Stimulated activated CD4-positive, alpha-beta T cell treated with anti-CD3 and anti-CD28 coated beads, Interleukin-4, amount 100 ng/mL, for 4 hours (primary cell): ENCODE measurements at regions not wholly inside any gene's neighbourhood (a gene's known extent, or its start where the extent isn't known, plus 50 kb on each side); places are given as distances from the start of the nearest gene placed in this dataset.
"Not testable (repeated sequence)": the region's sequence is repeated elsewhere in the genome, so short reads cannot be mapped to it uniquely, and the experiment has no call there.

Experiments
- DNase-seq, 2 experiments: peaks; one replicate each; pipeline ENCODE4 v3.0.0-alpha.2; 2020

- not testable (repeated sequence) for DNase-seq
Measured at GRCh38 chr14:106398931-106399331, 872.5 kb downstream of the TMEM121 start.

- DNase-seq = not testable (repeated sequence)
Measured at GRCh38 chr14:106401316-106401715, 874.9 kb downstream of the TMEM121 start.

DNA sequence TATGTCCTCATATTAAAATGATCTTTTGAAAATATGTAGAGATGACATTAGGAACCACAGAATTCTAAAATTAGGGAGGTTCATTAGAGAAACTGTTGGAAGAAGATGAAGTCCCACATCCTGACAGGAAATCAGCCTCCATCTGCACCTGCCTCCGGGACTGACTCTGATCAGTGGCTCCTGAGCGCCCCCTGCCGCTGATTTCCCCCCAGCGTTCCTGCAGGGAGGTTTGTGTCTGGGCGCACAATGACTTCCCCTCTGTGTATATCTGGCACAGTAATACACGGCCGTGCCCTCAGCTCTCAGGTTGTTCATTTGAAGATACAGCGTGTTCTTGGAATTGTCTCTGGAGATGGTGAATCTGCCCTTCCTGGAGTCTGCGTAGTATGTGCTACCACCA, 883.8 kb downstream of the TMEM121 start:
- DNase-seq = peak in 1 of 2 experiments; percentile 32

GRCh38 chr14:106414464-106414863, 888.1 kb downstream of the TMEM121 start:
- no peak for DNase-seq

DNA sequence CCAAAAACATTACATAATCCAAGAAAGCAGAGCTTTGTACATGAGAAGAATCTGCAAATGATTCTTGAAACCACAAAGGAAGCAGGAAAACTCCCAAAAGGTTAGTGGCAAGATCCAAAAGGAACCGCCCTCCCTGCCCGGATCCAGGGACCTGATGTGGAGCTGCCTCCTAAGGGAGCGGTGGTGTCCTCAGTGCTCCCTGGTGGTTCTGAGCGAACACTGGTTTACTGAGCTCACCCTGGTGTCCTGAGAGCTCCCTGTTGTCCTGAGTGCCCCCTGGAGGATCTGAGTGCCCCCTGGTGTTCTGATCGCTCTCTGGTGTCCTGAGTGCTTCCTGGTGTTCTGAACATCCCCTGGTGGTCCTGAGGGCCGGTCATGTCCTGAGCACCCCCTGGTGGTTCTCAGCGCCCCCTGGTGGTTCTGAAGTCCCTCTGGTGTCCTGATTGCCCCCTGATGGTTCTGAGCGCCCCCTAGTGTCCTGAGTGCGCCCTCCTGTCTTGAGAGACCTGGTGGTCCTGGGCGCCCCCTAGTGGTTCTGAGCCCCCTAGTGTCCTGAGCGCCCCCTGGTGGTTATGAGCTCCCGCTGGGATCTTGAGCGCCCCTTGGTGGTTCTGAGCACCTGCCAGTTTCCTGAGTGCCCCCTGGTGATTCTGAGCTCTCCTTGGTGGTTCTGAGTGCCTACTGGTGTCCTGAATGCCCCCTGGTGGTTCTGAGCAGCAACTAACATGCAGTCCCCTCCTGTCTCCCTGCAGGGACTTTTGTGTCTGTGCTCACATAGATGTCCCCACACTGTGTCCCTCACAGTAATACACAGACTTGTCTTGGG, 891.1 kb downstream of the TMEM121 start:
- DNase-seq = peak; percentile 77 to 89

GRCh38 chr14:106419376-106419965, 893.1 kb downstream of the TMEM121 start:
- no peak for DNase-seq

GRCh38 chr14:106421431-106422033, 895.1 kb downstream of the TMEM121 start:
- peak; percentile 61 to 71 for DNase-seq

- DNase-seq = no peak
Measured at GRCh38 chr14:106422066-106422465, 895.7 kb downstream of the TMEM121 start.

DNA sequence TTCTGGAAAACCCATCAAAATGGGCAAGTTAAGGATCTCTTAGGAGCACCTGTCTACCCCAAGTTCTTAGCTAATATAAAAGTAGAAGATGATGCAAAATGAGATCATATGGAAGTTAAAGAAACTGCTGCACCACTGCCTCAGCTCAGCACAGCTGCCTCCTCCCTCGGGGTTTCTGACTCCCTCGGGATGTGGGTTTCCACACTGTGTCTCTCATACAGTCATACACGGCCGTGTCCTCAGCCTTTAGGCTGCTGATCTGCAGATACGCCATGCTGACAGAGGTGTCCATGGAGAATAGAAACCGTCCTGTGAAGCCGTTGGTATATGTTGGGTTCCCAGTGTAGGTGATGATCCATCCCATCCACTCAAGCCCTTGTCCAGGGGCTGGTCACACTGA, 898.8 kb downstream of the TMEM121 start:
- DNase-seq = not testable (repeated sequence)

GRCh38 chr14:106436310-106436905, 910.0 kb downstream of the TMEM121 start:
- DNase-seq = peak; percentile 52 to 73

GRCh38 chr14:106442857-106443256, 916.5 kb downstream of the TMEM121 start:
- peak; percentile 27 to 40 for DNase-seq

- DNase-seq = no peak
Measured at GRCh38 chr14:106455026-106455425, 928.6 kb downstream of the TMEM121 start.

DNA sequence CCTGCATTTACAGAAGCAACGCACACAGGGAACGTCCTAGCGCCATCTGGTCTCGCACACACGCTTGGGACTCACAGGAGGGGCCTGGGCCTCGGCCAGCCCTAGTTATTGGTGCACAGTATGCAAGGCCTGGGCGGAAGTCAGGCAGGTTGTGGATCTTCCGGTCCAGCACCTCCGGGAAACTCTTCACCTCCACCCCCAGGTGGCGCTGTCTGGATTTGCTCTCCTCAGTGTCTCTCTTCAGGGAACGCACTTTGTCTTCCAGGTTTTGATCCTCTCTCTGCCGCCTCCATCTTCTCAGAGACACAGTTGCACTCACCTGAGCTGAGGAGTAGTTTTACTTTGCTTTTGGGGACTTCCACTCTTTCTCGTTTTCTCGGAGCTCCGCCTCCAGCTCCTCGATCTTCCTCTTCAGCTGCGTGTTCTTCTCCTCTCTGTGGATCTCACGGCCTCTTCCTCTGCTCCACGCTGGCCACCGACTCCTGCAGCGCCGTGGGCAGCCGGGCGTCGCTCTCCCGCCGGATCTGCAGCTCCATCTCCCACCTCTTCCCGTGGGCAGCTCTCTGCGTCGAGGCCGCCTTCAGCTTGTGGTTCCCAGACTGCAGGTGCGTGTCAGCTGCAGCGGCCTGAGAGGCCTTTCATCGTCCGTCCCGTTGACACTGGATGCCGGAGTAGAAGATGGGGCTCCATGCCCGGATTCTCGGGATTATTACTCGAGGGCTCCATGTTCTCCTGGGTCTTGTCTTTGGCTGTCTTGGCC, 933.8 kb downstream of the TMEM121 start:
- DNase-seq = peak; percentile 37 to 66

DNA sequence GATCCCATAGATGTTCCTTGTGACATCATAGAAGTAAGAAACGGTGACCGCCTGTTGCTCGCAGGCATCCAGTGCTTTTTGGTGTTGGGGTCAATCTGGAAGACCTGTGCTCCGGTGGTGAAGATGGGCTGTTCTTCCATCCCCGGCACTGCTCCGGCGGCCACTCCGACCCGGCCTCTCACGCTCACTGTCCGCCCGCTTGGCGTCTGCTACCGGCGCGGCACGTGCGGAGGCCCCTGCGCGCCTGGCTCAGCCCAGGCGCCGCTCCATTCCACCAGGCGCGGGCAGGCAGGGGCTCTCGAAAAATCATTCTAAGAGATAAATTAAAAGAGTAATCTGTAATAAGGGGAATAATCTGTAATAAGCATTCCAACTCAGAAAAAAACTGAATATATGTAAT, 934.5 kb downstream of the TMEM121 start:
- DNase-seq = no peak

DNA sequence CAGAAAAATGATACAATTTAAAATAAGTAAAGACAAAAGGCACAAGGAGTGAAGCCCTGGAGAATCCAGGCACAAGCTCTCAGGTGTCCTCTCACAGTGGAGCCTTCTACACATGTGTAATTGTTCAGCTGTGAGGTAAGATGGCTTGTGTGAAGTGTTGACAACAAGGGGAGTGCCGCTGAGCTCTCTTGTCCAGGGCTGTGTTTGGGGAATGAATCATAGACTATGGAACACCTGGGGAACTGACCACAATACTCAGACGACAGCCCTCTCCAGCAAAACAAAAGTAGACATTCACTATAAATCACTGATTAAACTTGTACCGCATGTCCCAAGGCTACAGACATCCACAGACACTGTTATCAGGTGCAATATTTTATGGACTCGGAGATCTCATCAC, 940.1 kb downstream of the TMEM121 start:
- DNase-seq = not testable (repeated sequence)

GRCh38 chr14:106468869-106469268, 942.5 kb downstream of the TMEM121 start:
- not testable (repeated sequence) for DNase-seq

DNA sequence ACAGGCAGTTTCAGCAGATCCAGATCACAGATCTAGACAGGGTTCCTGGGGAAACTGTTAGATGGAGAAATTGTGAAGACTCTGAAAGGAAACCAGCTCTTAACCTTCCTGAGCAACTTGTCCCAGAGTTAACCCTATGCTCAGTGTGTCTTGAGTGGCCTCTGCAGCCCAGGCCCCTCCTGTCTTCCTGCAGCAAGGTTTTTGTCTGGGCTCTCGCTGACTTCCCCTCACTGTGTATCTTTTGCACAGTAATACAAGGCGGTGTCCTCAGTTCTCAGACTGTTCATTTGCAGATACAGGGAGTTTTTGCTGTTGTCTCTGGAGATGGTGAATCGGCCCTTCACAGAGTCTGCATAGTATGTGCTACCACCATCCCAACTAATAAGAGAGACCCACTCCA, 943.6 kb downstream of the TMEM121 start:
- not testable (repeated sequence) for DNase-seq

- DNase-seq = not testable (repeated sequence)
Measured at GRCh38 chr14:106474261-106475028, 948.1 kb downstream of the TMEM121 start.

- DNase-seq = not testable (repeated sequence)
Measured at GRCh38 chr14:106475214-106475613, 948.8 kb downstream of the TMEM121 start.

DNA sequence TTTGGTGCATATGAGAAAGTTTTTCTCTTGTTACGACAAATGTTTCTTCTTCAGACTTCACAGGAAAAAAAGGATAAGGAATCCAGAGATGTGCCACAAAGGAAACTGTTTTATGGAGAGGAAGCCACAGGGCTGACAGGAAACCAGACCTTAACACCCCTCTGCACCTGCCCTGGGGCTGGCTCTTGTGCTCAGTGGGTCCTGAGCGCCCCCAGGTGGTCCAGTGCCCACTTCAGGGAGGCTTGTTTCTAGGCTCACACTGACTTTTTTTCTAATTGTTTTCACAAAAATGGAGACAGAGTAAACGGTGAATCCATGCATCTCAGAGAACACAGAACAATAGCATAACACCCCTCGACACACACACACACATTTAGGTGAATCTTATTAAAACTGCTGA, 951.2 kb downstream of the TMEM121 start:
- not testable (repeated sequence) for DNase-seq

- not testable (repeated sequence) for DNase-seq
Measured at GRCh38 chr14:106480287-106480686, 953.9 kb downstream of the TMEM121 start.

DNA sequence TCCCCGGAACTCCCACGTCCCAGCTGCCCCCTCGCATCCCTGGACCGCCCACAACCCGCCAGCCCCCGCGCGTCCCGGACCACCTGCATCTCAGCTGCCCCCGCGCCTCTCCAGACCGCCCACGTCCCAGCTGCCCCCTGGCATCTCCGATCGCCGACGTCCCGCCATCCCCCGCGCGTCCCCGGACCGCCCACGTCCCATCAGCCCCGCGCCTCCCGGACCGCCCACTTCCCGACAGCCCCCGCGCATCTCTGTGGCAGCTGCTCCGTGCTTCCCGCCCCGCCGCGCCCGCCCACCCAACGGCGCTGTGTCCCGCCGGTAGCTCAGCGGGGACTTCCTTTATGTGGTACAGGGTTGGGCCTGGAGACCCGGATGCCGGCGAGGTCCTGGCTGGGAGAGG, 955.8 kb downstream of the TMEM121 start:
- DNase-seq = not testable (repeated sequence)
